H1 (cell line): ENCODE measurements at regions not wholly inside any gene's neighbourhood (a gene's known extent, or its start where the extent isn't known, plus 50 kb on each side); places are given as distances from the start of the nearest gene placed in this dataset.

Source experiments
- CTCF ChIA-PET: fragments of 300-600 bp; sonication (Branson Sonifier 250); formaldehyde crosslinking; loops from one replicate; lab custom pipeline; 2021; ENCODE audit not compliant: partially characterized antibody; lab: Charles Lee
- POLR2A ChIA-PET: fragments of 300-600 bp; sonication (Branson Sonifier 250); formaldehyde crosslinking; loops from one replicate; lab custom pipeline; 2021; ENCODE audit warnings: inconsistent platforms; ENCODE audit not compliant: partially characterized antibody; lab: Charles Lee
- DNase-seq, 2 experiments: peaks; one replicate each; pipeline versions ENCODE4 v3.0.0 to v3.0.0-alpha.2; 2010 to 2022; ENCODE audit warnings: low spot score in 2 of 2, low read depth in 1 of 2, mixed read lengths in 1 of 2
- FAIRE-seq: peaks from 2 replicates; lab custom pipeline; 2011; peaks lifted over from hg19 to GRCh38; lab: Jason Lieb, UNC
- H2AFZ ChIP-seq: 2 replicates; pipeline ENCODE4 v1.8.1; 2012; ENCODE audit warnings: low read length, inconsistent platforms
- H2AK5ac ChIP-seq: 2 replicates; pipeline ENCODE4 v1.6.1; 2013; ENCODE audit warnings: low read depth, low read length
- H2BK120ac ChIP-seq: replicated peaks from 2 replicates; pipeline ENCODE3; 2013; ENCODE audit warnings: low read depth, low read length, inconsistent platforms
- H2BK12ac ChIP-seq: 2 replicates; pipeline ENCODE4 v1.6.1; 2013; ENCODE audit warnings: low read depth, low read length
- H2BK15ac ChIP-seq: 2 replicates; pipeline ENCODE4 v1.6.1; 2013; ENCODE audit warnings: low read length
- H2BK20ac ChIP-seq: 2 replicates; pipeline ENCODE4 v1.6.1; 2013; ENCODE audit warnings: low read length
- H2BK5ac ChIP-seq: 2 replicates; pipeline ENCODE4 v1.6.1; 2013; ENCODE audit warnings: low read depth, low read length
- H3K14ac ChIP-seq: 2 replicates; pipeline ENCODE4 v1.6.1; 2013; ENCODE audit warnings: inconsistent platforms; ENCODE audit not compliant: insufficient read length
- H3K18ac ChIP-seq: 2 replicates; pipeline ENCODE4 v1.6.1; 2013; ENCODE audit warnings: low read length; ENCODE audit errors: extremely low read depth
- H3K23ac ChIP-seq: 2 replicates; pipeline ENCODE4 v1.6.1; 2013; ENCODE audit warnings: inconsistent platforms; ENCODE audit not compliant: insufficient read length
- H3K23me2 ChIP-seq: 2 replicates; pipeline ENCODE4 v1.6.1; 2013; ENCODE audit warnings: low read depth, low read length
- H3K27ac ChIP-seq: 2 replicates; pipeline ENCODE4 v1.6.1; 2011; ENCODE audit warnings: low read depth, low read length, inconsistent platforms
- H3K27me3 ChIP-seq, 4 experiments: replicated peaks in 1 of 4; 1 replicate in 1 of 4; 2 replicates in 3 of 4; pipeline versions ENCODE4 v1.6.1 to v1.8.1; 2011 to 2013; ENCODE audit warnings: low read length in 3 of 4, mild to moderate bottlenecking in 3 of 4, inconsistent platforms in 2 of 4, mixed read lengths in 2 of 4, moderate library complexity in 1 of 4; ENCODE audit not compliant: control insufficient read depth in 3 of 4, insufficient read depth in 3 of 4; ENCODE audit errors: extremely low read depth in 1 of 4
- H3K36me3 ChIP-seq, 4 experiments: 2 replicates each; pipeline versions ENCODE4 v1.6.1 to v1.8.1; 2011 to 2013; ENCODE audit warnings: mild to moderate bottlenecking in 4 of 4, low read length in 3 of 4, moderate library complexity in 2 of 4, control low read depth in 1 of 4, inconsistent platforms in 1 of 4; ENCODE audit not compliant: insufficient read depth in 4 of 4, control insufficient read depth in 2 of 4
- H3K4ac ChIP-seq: replicated peaks from 2 replicates; pipeline ENCODE3; 2013; ENCODE audit warnings: low read length, low read depth, mixed read lengths, inconsistent platforms; ENCODE audit not compliant: insufficient read length
- H3K4me1 ChIP-seq, 4 experiments: replicated peaks in 1 of 4; 1 replicate in 1 of 4; 2 replicates in 3 of 4; pipeline versions ENCODE4 v1.6.1 to v1.8.1; 2011 to 2013; ENCODE audit warnings: low read length in 3 of 4, inconsistent platforms in 2 of 4, mixed read lengths in 1 of 4; ENCODE audit not compliant: insufficient read depth in 4 of 4, control insufficient read depth in 3 of 4
- H3K4me2 ChIP-seq, 2 experiments: 2 replicates each; pipeline versions ENCODE4 v1.6.1 to v1.8.1; 2011 to 2013; ENCODE audit warnings: low read depth in 2 of 2, low read length in 2 of 2, control low read depth in 1 of 2, inconsistent platforms in 1 of 2, mild to moderate bottlenecking in 1 of 2; ENCODE audit not compliant: insufficient read depth in 1 of 2
- H3K4me3 ChIP-seq, 4 experiments: fragments of 200-600, 300-600 bp in 1 of 4; sonication (generic), shearing (Covaris generic), sonication (Bioruptor Twin) in 1 of 4; 2 replicates each; pipeline versions ENCODE4 v1.5.1 to v1.8.1; 2011 to 2016; ENCODE audit warnings: low read length in 4 of 4, low read depth in 3 of 4, control low read depth in 2 of 4, inconsistent platforms in 2 of 4, mild to moderate bottlenecking in 2 of 4, mixed read lengths in 1 of 4, moderate library complexity in 1 of 4; ENCODE audit not compliant: insufficient read depth in 2 of 4; ENCODE audit errors: extremely low read depth in 1 of 4
- H3K56ac ChIP-seq: replicated peaks from 2 replicates; pipeline ENCODE3; 2013; ENCODE audit warnings: low read depth, mild to moderate bottlenecking, mixed read lengths, low read length, inconsistent platforms; ENCODE audit not compliant: insufficient read length
- H3K79me1 ChIP-seq: 2 replicates; pipeline ENCODE4 v1.6.1; 2013; ENCODE audit warnings: low read depth, low read length, control low read depth
- H3K79me2 ChIP-seq, 2 experiments: 2 replicates each; pipeline versions ENCODE4 v1.6.1 to v1.8.1; 2012 to 2013; ENCODE audit warnings: low read length in 2 of 2, mild to moderate bottlenecking in 2 of 2, inconsistent platforms in 1 of 2; ENCODE audit not compliant: insufficient read depth in 2 of 2, control insufficient read depth in 1 of 2
- H3K9ac ChIP-seq, 4 experiments: replicated peaks in 1 of 4; 1 replicate in 1 of 4; 2 replicates in 3 of 4; pipeline versions ENCODE4 v1.6.1 to v1.8.1; 2011 to 2013; ENCODE audit warnings: low read depth in 3 of 4, low read length in 3 of 4, control low read depth in 2 of 4, mild to moderate bottlenecking in 2 of 4, moderate library complexity in 2 of 4, inconsistent platforms in 1 of 4; ENCODE audit errors: extremely low read depth in 1 of 4
- H3K9me3 ChIP-seq, 2 experiments: 2 replicates each; pipeline versions ENCODE4 v1.6.1 to v1.8.1; 2012 to 2013; ENCODE audit warnings: mild to moderate bottlenecking in 2 of 2, moderate library complexity in 2 of 2, control low read depth in 1 of 2, inconsistent platforms in 1 of 2, low read depth in 1 of 2, low read length in 1 of 2, mixed read lengths in 1 of 2; ENCODE audit not compliant: insufficient read depth in 2 of 2
- H4K20me1 ChIP-seq, 2 experiments: replicated peaks in 1 of 2; 2 replicates each; pipeline versions ENCODE3 to v1.8.1; 2011 to 2013; ENCODE audit warnings: inconsistent platforms in 2 of 2, low read length in 2 of 2, mild to moderate bottlenecking in 1 of 2; ENCODE audit not compliant: insufficient read depth in 2 of 2, control insufficient read depth in 1 of 2
- H4K5ac ChIP-seq: 2 replicates; pipeline ENCODE4 v1.6.1; 2013; ENCODE audit warnings: low read length, low read depth, mixed read lengths, inconsistent platforms; ENCODE audit not compliant: insufficient read length
- H4K8ac ChIP-seq: 2 replicates; pipeline ENCODE4 v1.8.0; 2013; ENCODE audit warnings: mild to moderate bottlenecking, moderate library complexity, low read length, inconsistent platforms; ENCODE audit not compliant: insufficient read depth; ENCODE audit errors: extremely low read depth
- H4K91ac ChIP-seq: replicated peaks from 2 replicates; pipeline ENCODE3; 2013; ENCODE audit warnings: low read length, mixed read lengths, inconsistent platforms; ENCODE audit not compliant: insufficient read length
- BACH1 ChIP-seq: IDR thresholded peaks from 2 replicates; pipeline ENCODE4 v1.6.1; 2012; ENCODE audit warnings: low read length, improper control_type of control experiment
- CHD1 ChIP-seq: IDR thresholded peaks from 2 replicates; pipeline ENCODE4 v1.6.1; 2012; ENCODE audit warnings: low read depth, low read length, improper control_type of control experiment
- CHD2 ChIP-seq: IDR thresholded peaks from 2 replicates; pipeline ENCODE4 v1.6.1; 2012; ENCODE audit warnings: low read length, improper control_type of control experiment
- CTBP2 ChIP-seq: IDR thresholded peaks from 2 replicates; pipeline ENCODE4 v1.7.0; 2011; ENCODE audit warnings: borderline replicate concordance, mild to moderate bottlenecking, moderate library complexity, mixed read lengths, low read length; ENCODE audit not compliant: insufficient read depth, insufficient read length
- EP300 ChIP-seq, 2 experiments: IDR thresholded peaks; 1 replicate in 1 of 2; 2 replicates in 1 of 2; pipeline ENCODE4 v1.6.1; 2011 to 2012; ENCODE audit warnings: low read depth in 2 of 2, low read length in 2 of 2, mild to moderate bottlenecking in 2 of 2, borderline replicate concordance in 1 of 2, inconsistent platforms in 1 of 2, moderate library complexity in 1 of 2
- FOSL1 ChIP-seq: IDR thresholded peaks from 2 replicates; pipeline ENCODE4 v1.6.1; 2011; ENCODE audit warnings: mild to moderate bottlenecking, low read depth, low read length, moderate library complexity; ENCODE audit not compliant: insufficient read depth
- HDAC2 ChIP-seq, 2 experiments: fragments of 300-600 bp in 1 of 2; sonication (generic) in 1 of 2; IDR thresholded peaks; 2 replicates each; pipeline ENCODE4 v1.6.1; 2011 to 2012; ENCODE audit warnings: low read depth in 2 of 2, low read length in 2 of 2, mild to moderate bottlenecking in 2 of 2, moderate library complexity in 2 of 2, borderline replicate concordance in 1 of 2, inconsistent platforms in 1 of 2
- SIX5 ChIP-seq: IDR thresholded peaks from 2 replicates; pipeline ENCODE4 v1.6.1; 2011; ENCODE audit warnings: mild to moderate bottlenecking, low read depth, low read length
- SRF ChIP-seq: IDR thresholded peaks from 2 replicates; pipeline ENCODE4 v1.6.1; 2011; ENCODE audit warnings: mild to moderate bottlenecking, low read depth, low read length, moderate library complexity
- ZNF274 ChIP-seq: IDR thresholded peaks from 2 replicates; pipeline ENCODE4 v1.7.0; 2012; ENCODE audit warnings: low read length, borderline replicate concordance; ENCODE audit errors: extremely low read depth
- WGBS, 2 experiments: shearing (Covaris generic) in 1 of 2; methylation state at CpG; one replicate each; pipeline versions ENCODE4 v1.1.6 to v1.1.7; 2013 to 2015; ENCODE audit warnings: low lambda C conversion rate in 2 of 2, mixed read lengths in 2 of 2, inconsistent platforms in 1 of 2, low coverage in 1 of 2, missing lambda C conversion rate in 1 of 2; ENCODE audit not compliant: insufficient replicate concordance in 2 of 2, insufficient coverage in 1 of 2, insufficient read length in 1 of 2; ENCODE audit errors: extremely low coverage in 1 of 2, missing lambda C conversion rate in 1 of 2; 5-methylcytosine and 5-hydroxymethylcytosine counted together
- TF ChIP-seq, protein P1 (sequence below): IDR thresholded peaks from 2 replicates; pipeline ENCODE4 v1.6.1; 2012; ENCODE audit warnings: low read length, inconsistent platforms

DNA sequence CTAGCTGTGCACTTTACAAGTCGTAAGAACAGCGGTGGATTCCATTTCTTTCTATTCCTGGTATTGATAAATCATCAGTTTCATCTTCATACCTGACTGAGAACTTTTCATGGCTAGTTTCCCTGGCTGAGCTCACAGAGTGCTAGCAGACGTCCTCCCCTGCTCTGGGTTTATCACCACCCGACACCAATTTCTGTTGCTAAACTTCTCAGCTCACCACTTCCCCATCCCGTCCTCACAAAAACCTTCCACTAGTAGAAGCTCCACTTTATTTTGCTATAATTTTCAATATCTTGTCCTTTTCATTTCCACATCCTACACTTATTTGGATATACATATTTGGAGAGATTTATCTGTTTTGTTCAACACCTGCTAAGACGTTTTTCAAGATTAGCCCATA, 869.4 kb upstream of the FRG1 start:
- no peak overlapping the region for H3K4me2 ChIP-seq
- H3K23me2 ChIP-seq: no peaks in the 10 kb centered on the region
- H3K27me3 ChIP-seq: no peaks in the 10 kb centered on the region
- no peaks in the 10 kb centered on the region for H4K20me1 ChIP-seq
- no peak overlapping the region for H2BK12ac ChIP-seq
- H2AK5ac ChIP-seq: no peak overlapping the region
- no peak overlapping the region for H3K23ac ChIP-seq
- no peak overlapping the region for H3K56ac ChIP-seq
- H3K79me2 ChIP-seq: no peaks in the 10 kb centered on the region
- no peak overlapping the region for H2BK120ac ChIP-seq
- TF ChIP-seq SIX5 (no peak), ZNF274 (no peak), CTBP2 (no peak), EP300 (IDR thresholded peaks at IDR 0.05; ENCODE audit: borderline replicate concordance in 1 of 2, low read depth in 2 of 2, low read length in 2 of 2) (no peak), SRF (no peak), HDAC2 (IDR thresholded peaks at IDR 0.05; ENCODE audit: borderline replicate concordance in 1 of 2, low read depth in 2 of 2, low read length in 2 of 2) (no peak), BACH1 (no peak), CHD2 (no peak), FOSL1 (no peak), CHD1 (no peak)
- TF ChIP-seq, protein P1, sequence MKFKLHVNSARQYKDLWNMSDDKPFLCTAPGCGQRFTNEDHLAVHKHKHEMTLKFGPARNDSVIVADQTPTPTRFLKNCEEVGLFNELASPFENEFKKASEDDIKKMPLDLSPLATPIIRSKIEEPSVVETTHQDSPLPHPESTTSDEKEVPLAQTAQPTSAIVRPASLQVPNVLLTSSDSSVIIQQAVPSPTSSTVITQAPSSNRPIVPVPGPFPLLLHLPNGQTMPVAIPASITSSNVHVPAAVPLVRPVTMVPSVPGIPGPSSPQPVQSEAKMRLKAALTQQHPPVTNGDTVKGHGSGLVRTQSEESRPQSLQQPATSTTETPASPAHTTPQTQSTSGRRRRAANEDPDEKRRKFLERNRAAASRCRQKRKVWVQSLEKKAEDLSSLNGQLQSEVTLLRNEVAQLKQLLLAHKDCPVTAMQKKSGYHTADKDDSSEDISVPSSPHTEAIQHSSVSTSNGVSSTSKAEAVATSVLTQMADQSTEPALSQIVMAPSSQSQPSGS: no peak
- no peak overlapping the region for H2BK5ac ChIP-seq
- FAIRE-seq: no peak
- no peaks in the 10 kb centered on the region for H3K4me1 ChIP-seq
- H3K18ac ChIP-seq: no peak overlapping the region
- H2BK15ac ChIP-seq: no peak overlapping the region
- no peaks in the 10 kb centered on the region for H3K9me3 ChIP-seq
- no peak overlapping the region for H3K9ac ChIP-seq
- ChIA-PET POLR2A (no interaction called here), CTCF (interaction anchor here (0.9 to 2.3 kb wide), 8 partner anchors 13 to 241 kb away, joined by 3 to 10 read pairs (median 5); no protein-coding TSS in a partner anchor)
- H4K91ac ChIP-seq: no peak overlapping the region
- H3K36me3 ChIP-seq: no peaks in the 10 kb centered on the region
- H2BK20ac ChIP-seq: no peak overlapping the region
- DNase-seq: no peak
- no peak overlapping the region for H3K4me3 ChIP-seq
- H3K79me1 ChIP-seq: no peaks in the 10 kb centered on the region
- no peak overlapping the region for H4K5ac ChIP-seq
- H3K4ac ChIP-seq: no peak overlapping the region
- H3K14ac ChIP-seq: no peak overlapping the region
- 85 to 100% methylated on average over 1 to 6 of the region's 6 CpGs for WGBS, 2 experiments
- H2AFZ ChIP-seq: no peak overlapping the region
- no peak overlapping the region for H4K8ac ChIP-seq
- no peak overlapping the region for H3K27ac ChIP-seq
